ENCODE measurements at regions not wholly inside any gene's neighbourhood (a gene's known extent, or its start where the extent isn't known, plus 50 kb on each side); places are given as distances from the start of the nearest gene placed in this dataset.
"Not testable (repeated sequence)": the region's sequence is repeated elsewhere in the genome, so short reads cannot be mapped to it uniquely, and the experiment has no call there.

DNA sequence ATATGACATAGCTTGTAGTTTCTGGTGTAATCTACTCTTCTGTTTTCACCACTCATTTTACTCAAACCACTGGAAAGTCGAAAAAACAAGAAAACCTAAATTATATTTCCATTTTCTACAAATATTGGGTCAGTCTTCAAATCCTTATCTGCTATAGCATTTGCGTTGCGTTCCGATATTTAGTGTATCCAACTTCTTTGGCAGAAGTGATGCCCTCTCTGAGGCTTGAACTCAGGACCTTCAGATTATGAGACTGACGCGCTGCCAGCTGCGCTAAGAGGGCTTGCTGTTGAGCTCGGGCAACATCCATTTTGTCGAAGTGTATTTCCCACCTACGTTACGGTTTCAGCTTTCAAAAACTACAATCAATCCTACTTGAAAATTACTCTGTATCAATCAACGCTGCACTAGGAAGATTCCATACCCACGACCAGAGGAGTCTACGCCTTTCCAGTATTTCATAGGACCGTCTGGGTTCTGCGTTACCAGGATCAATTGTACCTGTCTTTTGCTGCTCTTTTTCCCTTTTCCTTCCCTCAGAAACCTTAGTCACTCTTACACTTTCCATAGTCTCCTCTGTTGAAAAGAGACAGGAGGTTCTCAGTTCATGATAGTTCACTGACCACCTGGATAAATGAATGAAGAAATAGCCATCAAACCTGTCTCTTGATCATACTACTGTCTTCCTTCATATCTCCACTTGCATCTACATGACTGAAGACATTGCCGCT is 140.5 kb upstream of the ZNF322 start:
- DNase-seq (ENCODE audit: low read depth in 2 of 2), result not testable (repeated sequence)

- not testable (repeated sequence) for DNase-seq (ENCODE audit: low read depth in 2 of 2)
Measured at GRCh38 chr6:26803762-26804161, 144.2 kb upstream of the ZNF322 start.

- DNase-seq (ENCODE audit: low read depth in 2 of 2), result not testable (repeated sequence)
Measured at GRCh38 chr6:26811486-26812116, 152.1 kb upstream of the ZNF322 start.

- not testable (repeated sequence) for DNase-seq (ENCODE audit: low read depth in 2 of 2)
Measured at GRCh38 chr6:26818640-26819225, 159.2 kb upstream of the ZNF322 start.

DNA sequence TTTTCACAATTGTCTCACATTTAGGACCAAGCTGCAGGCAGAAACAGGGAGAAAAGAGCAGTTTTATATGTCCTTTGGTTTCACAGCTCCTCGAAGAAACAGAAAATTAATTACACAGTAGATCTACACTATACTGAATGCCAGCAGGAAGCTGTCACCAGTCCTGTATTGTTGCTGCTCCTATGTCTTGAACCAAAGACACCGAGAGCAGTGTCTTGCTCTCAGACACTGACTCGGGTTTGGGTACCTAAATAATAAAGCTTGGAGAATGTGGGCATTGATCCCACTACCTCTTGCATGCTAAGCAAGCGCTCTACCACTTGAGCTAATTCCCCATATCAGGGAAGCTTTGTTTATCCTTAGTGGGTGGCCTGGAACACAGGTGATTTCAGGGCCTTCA is 168.4 kb upstream of the ZNF322 start:
- not testable (repeated sequence) for DNase-seq (ENCODE audit: low read depth in 2 of 2)

- DNase-seq (ENCODE audit: low read depth in 2 of 2), result not testable (repeated sequence)
Measured at GRCh38 chr6:26829480-26829879, 169.9 kb upstream of the ZNF322 start.

- not testable (repeated sequence) for DNase-seq (ENCODE audit: low read depth in 2 of 2)
Measured at GRCh38 chr6:26830992-26831391, 171.4 kb upstream of the ZNF322 start.

- DNase-seq (ENCODE audit: low read depth in 2 of 2), result not testable (repeated sequence)
Measured at GRCh38 chr6:26835707-26836106, 176.2 kb upstream of the ZNF322 start.

GRCh38 chr6:26836657-26837056 is 177.1 kb upstream of the ZNF322 start:
- DNase-seq (ENCODE audit: low read depth in 2 of 2), result not testable (repeated sequence)

GRCh38 chr6:26844823-26845222 is 185.3 kb upstream of the ZNF322 start:
- not testable (repeated sequence) for DNase-seq (ENCODE audit: low read depth in 2 of 2)

DNA sequence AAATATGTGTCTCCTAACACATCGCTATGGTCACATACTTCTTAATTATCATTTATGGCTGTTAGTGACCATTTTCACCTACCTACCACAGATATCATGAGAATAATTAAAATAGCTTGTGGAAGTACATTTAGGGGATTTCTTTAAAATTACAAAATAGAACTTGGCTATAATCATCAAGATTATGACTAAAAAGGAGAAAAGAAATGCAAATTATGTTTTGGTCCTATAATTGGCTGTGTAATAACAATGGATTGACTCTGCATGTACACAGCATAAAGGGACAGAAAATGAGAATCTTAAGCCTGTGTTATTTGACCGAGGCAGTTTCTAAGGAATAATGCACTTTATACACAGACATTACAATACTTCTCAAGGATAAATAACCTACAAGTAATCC is 197.7 kb upstream of the ZNF322 start:
- DNase-seq (ENCODE audit: low read depth in 2 of 2), result not testable (repeated sequence)

DNA sequence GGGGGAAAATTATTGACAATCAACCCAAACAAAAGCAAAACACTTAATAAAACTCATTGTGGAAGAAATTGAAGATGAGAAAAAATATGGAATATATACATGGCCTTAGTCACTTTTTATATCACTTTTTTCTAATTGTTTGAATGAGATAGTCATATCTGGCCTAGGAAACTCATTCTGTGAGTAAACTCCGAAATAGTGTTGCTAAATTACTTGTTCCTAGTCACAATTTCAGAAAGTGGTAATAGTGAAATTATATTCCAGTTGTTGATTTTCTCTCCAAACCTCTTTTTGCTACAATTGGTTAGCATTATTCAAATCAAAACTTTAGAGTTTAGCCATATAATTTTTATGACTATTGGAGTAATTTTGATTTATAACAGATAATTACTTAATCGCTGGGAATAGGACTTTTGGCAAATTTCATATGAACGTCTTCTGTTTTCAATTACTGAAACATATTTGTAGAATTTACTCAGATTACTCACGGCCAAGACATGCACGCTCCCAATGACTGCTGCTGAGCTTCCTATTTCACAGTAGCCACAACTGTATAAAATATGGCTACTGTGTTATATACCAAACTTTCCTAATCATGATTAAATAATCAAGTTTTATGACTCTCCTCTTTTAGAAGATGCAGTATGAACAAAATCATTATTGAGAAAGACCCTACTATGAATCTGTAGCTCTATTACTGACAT is 199.7 kb upstream of the ZNF322 start:
- DNase-seq (ENCODE audit: low read depth in 2 of 2), result peak in 1 of 2 experiments; percentile 9

GRCh38 chr6:26859771-26860163 is 200.2 kb upstream of the ZNF322 start:
- peak; percentile 37 to 42 for DNase-seq (ENCODE audit: low read depth in 2 of 2)

GRCh38 chr6:26861913-26862312 is 202.4 kb upstream of the ZNF322 start:
- not testable (repeated sequence) for DNase-seq (ENCODE audit: low read depth in 2 of 2)

GRCh38 chr6:26863641-26864040 is 204.1 kb upstream of the ZNF322 start:
- not testable (repeated sequence) for DNase-seq (ENCODE audit: low read depth in 2 of 2)

DNA sequence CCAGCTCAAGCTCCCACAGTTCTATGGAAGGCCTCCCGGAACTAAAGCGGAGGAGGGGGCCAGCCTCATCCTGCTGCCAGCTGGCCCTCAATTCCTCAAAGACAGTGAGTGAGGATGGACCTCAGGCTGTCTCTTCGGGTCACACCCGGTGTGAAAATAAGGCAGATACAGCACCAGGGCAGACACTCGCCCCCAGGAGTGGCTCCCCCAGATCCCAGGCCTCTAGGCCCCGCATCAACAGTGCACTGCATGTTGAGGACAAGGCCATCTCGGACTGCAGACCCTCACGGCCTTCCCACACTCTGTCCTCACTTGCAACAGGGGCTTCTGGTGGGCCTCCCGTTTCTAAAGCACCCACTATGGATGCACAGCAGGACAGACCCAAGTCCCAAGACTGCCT is 239.2 kb upstream of the ZNF322 start:
- DNase-seq (ENCODE audit: low read depth in 2 of 2), result not testable (repeated sequence)

DNA sequence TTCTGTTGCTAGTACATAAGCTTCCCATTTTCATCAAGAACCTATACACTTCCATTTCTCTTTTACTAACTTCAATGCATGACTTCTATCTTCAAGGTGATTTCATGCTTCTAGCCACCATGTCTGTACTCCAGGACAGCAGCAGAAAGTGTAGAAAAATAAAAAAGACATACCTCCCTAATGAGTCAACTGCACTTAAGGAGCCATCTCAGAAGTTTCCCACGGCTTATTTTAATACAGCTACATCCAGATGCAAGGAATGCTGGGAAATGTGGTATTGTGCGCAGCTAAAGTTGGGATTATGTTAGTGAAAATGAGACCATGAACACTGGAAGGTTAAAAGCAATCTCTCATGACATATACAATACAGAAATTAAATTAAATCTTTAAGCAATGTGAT is 264.7 kb upstream of the ZNF322 start:
- DNase-seq (ENCODE audit: low read depth in 2 of 2), result not testable (repeated sequence)

DNA sequence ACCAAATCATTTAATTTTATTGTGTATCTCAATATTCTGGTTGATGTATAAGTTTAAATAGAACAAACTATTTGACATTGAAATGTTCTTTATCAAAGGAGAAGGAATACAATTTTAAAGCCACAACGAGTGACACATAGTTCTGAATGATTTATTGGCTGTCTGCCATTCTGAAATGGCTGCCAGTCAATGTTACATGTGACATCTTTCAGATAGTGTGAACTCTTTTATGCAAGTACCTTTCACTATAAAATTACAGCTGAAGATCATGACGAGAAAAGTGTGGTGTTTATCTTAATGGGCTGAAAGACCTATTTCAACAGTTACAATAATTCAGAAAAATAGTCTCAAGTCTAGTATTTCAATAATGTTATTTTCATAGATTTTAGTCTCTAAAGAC is 268.6 kb upstream of the ZNF322 start:
- not testable (repeated sequence) for DNase-seq (ENCODE audit: low read depth in 2 of 2)

- not testable (repeated sequence) for DNase-seq (ENCODE audit: low read depth in 2 of 2)
Measured at GRCh38 chr6:26937258-26937657, 277.7 kb upstream of the ZNF322 start.

GRCh38 chr6:26951211-26951610 is 291.7 kb upstream of the ZNF322 start:
- not testable (repeated sequence) for DNase-seq (ENCODE audit: low read depth in 2 of 2)

- peak; percentile 55 to 56 for DNase-seq (ENCODE audit: low read depth in 2 of 2)
Measured at GRCh38 chr6:26956078-26956600, 291.4 kb upstream of the PRSS16 start.
